ENCODE measurements at regions not wholly inside any gene's neighbourhood (a gene's known extent, or its start where the extent isn't known, plus 50 kb on each side); places are given as distances from the start of the nearest gene placed in this dataset.

DNA sequence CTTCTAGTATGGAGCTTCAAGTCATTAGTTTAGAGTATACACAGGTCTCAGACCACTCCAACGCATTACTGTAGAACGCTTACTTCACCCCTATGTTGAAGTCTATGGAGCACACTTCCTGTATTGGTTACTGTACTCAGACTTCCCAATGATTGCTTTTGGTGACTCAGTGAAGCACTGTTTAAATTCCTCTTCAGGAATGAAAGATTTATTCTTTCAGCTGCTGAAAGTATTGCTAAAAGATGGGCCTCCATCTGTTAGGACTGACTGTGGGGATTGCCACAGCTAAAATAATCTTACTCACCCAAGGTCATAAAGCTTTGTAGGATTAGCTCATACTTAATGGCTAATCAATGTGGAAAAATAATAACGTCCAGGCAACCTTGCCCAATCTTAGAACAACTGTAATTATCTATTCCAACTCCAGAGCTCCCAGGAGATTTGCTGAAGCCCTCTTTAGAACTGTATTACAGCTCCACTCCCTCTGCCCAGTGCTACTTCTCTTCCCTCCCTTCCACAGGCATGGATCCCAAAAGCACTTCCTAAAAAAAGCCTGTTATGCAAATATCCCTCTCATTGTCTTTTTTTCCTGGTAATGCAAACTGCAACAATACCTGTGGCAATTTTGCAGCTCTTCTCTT lies 281.9 kb upstream of the HS3ST1 start:
- Histone ChIP-seq H3K4me1 (ENCODE audit: control insufficient read depth, insufficient read depth, low read length, poor library complexity, severe bottlenecking) (no peaks in the 10 kb centered on the region), H3K27ac (ENCODE audit: low read depth, low read length, severe bottlenecking) (no peak overlapping the region), H3K9me3 (ENCODE audit: control insufficient read depth, low read length) (no peaks in the 10 kb centered on the region), H3K4me3 (ENCODE audit: extremely low read depth, insufficient read depth, low read length, poor library complexity, severe bottlenecking) (no peak overlapping the region), H3K36me3 (ENCODE audit: control insufficient read depth, insufficient read depth, low read length) (no peaks in the 10 kb centered on the region)
- 87 to 100% methylated on average over 2 to 3 of the region's 3 CpGs for WGBS, 2 experiments (ENCODE audit: insufficient coverage in 2 of 2)

DNA sequence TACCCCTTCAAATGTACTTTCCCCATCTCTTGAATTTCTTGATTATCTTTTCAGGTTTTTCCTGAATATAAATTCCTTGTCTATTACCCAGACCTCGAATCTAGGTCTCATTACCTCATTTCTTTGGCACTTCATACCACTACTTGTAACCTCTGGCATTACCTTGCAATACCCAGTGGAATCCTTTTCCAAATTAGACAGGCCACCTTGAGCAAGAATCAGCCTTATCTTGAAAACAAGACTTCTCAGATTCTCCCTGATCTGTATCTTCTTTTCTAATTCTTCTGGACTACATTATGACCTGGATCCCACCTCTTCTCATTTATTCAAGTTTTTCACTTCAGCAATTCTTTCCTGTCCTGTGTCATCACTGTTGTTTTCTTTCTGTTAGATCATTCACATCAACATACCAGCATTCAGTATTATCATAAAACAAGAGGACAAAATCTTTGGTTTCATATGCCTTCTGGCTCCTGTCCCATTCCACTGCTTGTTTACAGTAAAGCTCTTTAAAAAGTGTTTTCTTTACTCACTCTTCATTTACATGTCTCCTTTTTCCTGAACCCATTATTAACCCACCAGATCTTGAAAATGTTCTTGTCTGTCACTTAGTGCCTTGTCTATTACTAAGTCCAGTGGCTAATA lies 275.6 kb upstream of the HS3ST1 start:
- Histone ChIP-seq H3K4me3 (ENCODE audit: extremely low read depth, insufficient read depth, low read length, poor library complexity, severe bottlenecking) (no peak overlapping the region), H3K9me3 (ENCODE audit: control insufficient read depth, low read length) (no peaks in the 10 kb centered on the region), H3K36me3 (ENCODE audit: control insufficient read depth, insufficient read depth, low read length) (no peaks in the 10 kb centered on the region), H3K4me1 (ENCODE audit: control insufficient read depth, insufficient read depth, low read length, poor library complexity, severe bottlenecking) (peaks cover 4% of the 10 kb centered on the region), H3K27ac (ENCODE audit: low read depth, low read length, severe bottlenecking) (no peak overlapping the region)
- 78 to 100% methylated on average over 1 of the region's 1 CpG for WGBS, 2 experiments (ENCODE audit: insufficient coverage in 2 of 2)

DNA sequence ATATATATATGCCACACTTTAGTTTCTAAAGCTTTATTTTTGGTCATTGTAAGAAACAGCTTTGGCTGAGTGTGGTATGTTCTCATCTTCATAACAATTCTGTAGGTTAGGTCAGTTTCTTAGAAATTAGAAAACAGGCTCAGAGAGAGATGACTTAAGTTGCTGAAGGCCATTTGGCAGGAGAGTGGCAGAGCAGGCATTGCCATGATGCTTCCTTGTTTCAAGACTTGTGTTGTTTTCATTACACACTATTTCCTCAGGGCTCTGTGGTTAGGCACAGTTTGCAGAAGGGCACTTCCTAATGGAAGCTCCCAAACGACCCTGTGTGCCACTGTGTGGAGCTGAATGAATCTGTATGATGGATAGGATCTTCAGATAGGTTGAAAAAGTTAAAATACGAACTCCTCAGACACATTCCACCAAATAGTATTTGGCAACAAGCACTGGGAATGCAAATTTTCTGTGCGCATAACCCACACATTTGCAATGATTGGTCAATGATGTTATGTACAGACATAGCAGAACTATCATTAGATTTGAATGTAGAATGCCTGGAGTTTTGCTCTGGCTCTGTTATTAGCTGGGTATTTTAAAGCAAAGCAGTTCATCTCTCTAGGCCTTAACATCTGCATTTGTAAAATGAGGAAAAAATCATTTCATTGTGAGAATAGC lies 274.3 kb upstream of the HS3ST1 start:
- H3K27ac ChIP-seq (ENCODE audit: low read depth, low read length, severe bottlenecking), result no peak overlapping the region
- no CpG with 5 or more reads among the region's 3 CpGs for WGBS, 2 experiments (ENCODE audit: insufficient coverage in 2 of 2)
- no peak overlapping the region for H3K4me3 ChIP-seq (ENCODE audit: extremely low read depth, insufficient read depth, low read length, poor library complexity, severe bottlenecking)

DNA sequence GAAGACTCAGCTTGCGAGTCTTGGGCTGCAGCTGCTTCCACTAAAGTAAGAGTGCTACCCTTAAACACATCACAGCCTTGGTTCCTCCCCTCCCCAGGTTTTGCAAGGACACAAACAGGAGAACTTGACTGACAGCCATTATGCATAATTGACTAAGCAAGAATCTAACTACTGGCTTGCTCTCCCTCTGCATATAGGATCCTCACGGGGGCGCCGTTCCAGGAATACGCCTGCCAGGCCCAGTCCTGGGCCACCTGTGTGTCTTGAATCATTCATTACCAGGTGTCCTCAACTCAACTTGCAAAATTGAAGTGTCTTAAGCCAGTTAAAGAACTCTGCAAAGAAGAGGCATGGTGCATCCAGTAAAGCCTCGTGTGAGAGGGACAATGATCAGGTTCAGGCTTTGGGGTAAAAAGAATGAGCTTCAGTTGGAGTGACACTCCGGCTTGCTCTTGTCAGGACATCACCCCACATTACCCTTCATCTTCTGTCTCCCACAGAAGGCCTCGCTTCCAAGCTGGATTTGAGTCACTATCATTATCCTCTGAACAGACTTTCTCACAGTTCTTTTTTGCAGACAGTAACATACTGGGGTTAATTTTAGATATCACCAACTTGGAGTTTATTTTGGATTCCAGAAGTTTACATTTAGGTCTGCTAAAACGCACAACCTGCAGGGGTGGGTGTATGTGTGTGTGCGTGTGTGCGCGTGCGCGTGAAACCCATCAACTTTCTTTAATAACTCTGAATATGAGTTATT lies 273.5 kb upstream of the HS3ST1 start:
- H3K9me3 ChIP-seq (ENCODE audit: control insufficient read depth, low read length), result no peaks in the 10 kb centered on the region
- H3K27ac ChIP-seq (ENCODE audit: low read depth, low read length, severe bottlenecking), result no peak overlapping the region
- H3K4me3 ChIP-seq (ENCODE audit: extremely low read depth, insufficient read depth, low read length, poor library complexity, severe bottlenecking), result no peak overlapping the region
- 93 to 94% methylated on average over 6 of the region's 14 CpGs for WGBS, 2 experiments (ENCODE audit: insufficient coverage in 2 of 2)
- H3K36me3 ChIP-seq (ENCODE audit: control insufficient read depth, insufficient read depth, low read length), result no peaks in the 10 kb centered on the region
- peaks cover 10% of the 10 kb centered on the region for H3K4me1 ChIP-seq (ENCODE audit: control insufficient read depth, insufficient read depth, low read length, poor library complexity, severe bottlenecking)

More for the DNA sequence above, 274.3 kb upstream of the HS3ST1 start:
- Histone ChIP-seq H3K36me3 (ENCODE audit: control insufficient read depth, insufficient read depth, low read length) (no peaks in the 10 kb centered on the region), H3K9me3 (ENCODE audit: control insufficient read depth, low read length) (no peaks in the 10 kb centered on the region), H3K4me1 (ENCODE audit: control insufficient read depth, insufficient read depth, low read length, poor library complexity, severe bottlenecking) (peaks cover 10% of the 10 kb centered on the region)

DNA sequence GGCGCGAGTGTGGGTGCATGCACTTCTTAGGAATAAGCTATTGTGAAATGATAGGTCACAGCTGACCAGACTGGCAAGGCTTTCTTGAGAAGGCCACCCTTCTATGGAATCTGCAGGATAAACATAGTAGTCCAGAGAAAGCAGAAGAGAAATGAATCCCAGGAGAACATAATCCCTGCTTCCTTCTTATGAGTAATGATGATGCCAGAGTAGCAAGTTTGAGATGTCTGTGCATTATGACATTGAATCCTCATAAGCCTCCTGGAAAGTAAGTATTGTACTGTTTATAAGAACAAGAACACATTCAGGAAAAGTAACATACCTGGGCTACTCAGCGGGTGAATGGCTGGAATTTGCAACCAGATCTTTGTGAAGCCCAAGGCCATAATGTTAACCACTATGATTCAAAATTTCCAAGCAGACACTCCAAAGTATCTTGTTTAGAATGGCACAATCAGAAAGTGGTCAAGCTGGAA lies 272.1 kb upstream of the HS3ST1 start:
- Histone ChIP-seq H3K9me3 (ENCODE audit: control insufficient read depth, low read length) (no peaks in the 10 kb centered on the region), H3K4me1 (ENCODE audit: control insufficient read depth, insufficient read depth, low read length, poor library complexity, severe bottlenecking) (peaks cover 10% of the 10 kb centered on the region), H3K27ac (ENCODE audit: low read depth, low read length, severe bottlenecking) (no peak overlapping the region), H3K36me3 (ENCODE audit: control insufficient read depth, insufficient read depth, low read length) (no peaks in the 10 kb centered on the region), H3K4me3 (ENCODE audit: extremely low read depth, insufficient read depth, low read length, poor library complexity, severe bottlenecking) (no peak overlapping the region)
- 94 to 100% methylated on average over 2 to 3 of the region's 3 CpGs for WGBS, 2 experiments (ENCODE audit: insufficient coverage in 2 of 2)

DNA sequence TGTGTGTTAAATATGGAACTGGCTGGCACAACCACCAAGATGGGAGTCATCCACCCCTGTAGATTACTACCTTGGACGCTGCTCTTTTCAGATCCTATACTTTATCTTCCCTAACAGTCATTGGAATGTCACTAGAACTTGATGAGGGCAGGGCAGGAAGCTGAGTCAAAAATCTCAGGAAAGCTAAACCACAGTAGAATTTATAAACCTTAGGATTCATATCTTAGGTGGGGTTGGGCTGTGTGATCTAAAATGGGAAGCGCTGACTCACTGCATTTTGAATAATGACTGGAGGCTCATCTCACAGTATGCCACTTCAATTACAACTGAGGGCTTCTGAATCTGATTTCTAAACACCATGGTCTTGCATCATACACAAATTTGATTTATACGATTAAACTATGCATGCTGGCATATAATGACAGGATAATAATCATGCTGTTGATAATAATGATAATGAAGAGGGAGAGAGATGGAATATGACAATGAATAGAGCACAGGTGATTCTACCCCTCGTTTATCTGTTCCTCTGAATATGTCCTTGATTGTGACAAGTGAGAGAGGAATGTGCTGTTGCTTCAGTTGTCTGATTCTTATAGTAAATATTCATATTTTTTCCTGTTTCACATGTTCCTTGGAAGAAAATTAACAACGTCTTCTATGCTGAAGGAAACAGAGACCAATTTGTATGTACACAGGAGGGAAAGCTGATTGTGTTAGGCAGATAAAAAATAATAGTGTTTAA lies 270.3 kb upstream of the HS3ST1 start:
- H3K27ac ChIP-seq (ENCODE audit: low read depth, low read length, severe bottlenecking), result no peak overlapping the region

DNA sequence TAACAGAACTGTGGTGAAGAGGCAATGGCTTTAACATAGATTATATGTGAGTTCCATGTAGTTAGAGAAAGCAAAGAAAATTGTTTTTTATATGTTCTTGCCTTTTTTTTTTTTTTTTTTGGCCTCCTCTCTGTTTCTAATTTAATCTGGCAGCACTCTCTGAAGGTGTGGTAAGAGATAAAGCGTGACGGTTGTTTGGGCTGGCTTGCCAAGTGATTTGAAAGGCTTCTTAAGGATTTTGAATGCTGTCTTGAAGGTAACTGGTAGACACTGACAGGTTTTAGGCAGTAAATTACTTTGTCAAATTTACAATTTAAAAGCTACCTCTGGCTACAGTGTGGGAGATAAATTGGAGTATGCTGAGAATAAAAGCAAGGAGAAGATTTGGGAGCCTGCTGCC lies 269.3 kb upstream of the HS3ST1 start:
- 67% methylated on average over 2 of the region's 2 CpGs; no CpG with 5 or more reads in 1 of the 2 experiments for WGBS, 2 experiments (ENCODE audit: insufficient coverage in 2 of 2)
- no peak overlapping the region for H3K27ac ChIP-seq (ENCODE audit: low read depth, low read length, severe bottlenecking)
- no peaks in the 10 kb centered on the region for H3K36me3 ChIP-seq (ENCODE audit: control insufficient read depth, insufficient read depth, low read length)

More for the DNA sequence above, 270.3 kb upstream of the HS3ST1 start:
- Histone ChIP-seq H3K36me3 (ENCODE audit: control insufficient read depth, insufficient read depth, low read length) (no peaks in the 10 kb centered on the region), H3K9me3 (ENCODE audit: control insufficient read depth, low read length) (peaks cover 4% of the 10 kb centered on the region), H3K4me1 (ENCODE audit: control insufficient read depth, insufficient read depth, low read length, poor library complexity, severe bottlenecking) (peaks cover 10% of the 10 kb centered on the region), H3K4me3 (ENCODE audit: extremely low read depth, insufficient read depth, low read length, poor library complexity, severe bottlenecking) (no peak overlapping the region)
- 100% methylated on average over 2 of the region's 5 CpGs; no CpG with 5 or more reads in 1 of the 2 experiments for WGBS, 2 experiments (ENCODE audit: insufficient coverage in 2 of 2)

DNA sequence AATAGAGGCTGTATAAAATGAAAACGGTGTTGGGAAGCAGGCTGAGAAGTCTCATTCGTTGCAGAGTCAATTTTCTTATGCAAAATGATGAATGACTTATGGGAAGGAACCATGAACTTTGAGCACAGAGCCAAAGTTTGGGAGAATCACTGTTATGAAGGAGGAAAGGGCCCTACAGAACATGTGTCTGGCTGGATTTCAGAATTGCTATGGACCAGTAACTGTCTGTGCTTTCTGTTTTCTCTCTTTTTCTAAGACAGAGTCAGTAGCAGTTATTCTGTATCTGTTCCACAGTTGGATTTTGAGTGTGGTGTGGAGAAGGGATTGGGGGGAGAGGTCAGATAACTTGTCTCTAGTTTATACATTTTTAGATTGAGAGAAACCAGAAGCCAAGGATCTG lies 265.0 kb upstream of the HS3ST1 start:
- Histone ChIP-seq H3K36me3 (ENCODE audit: control insufficient read depth, insufficient read depth, low read length) (no peaks in the 10 kb centered on the region), H3K4me1 (ENCODE audit: control insufficient read depth, insufficient read depth, low read length, poor library complexity, severe bottlenecking) (no peaks in the 10 kb centered on the region), H3K27ac (ENCODE audit: low read depth, low read length, severe bottlenecking) (no peak overlapping the region), H3K4me3 (ENCODE audit: extremely low read depth, insufficient read depth, low read length, poor library complexity, severe bottlenecking) (no peak overlapping the region), H3K9me3 (ENCODE audit: control insufficient read depth, low read length) (peaks cover 9% of the 10 kb centered on the region)
- WGBS, 2 experiments (ENCODE audit: insufficient coverage in 2 of 2), result 71 to 82% methylated on average over 1 of the region's 2 CpGs

More for the DNA sequence above, 269.3 kb upstream of the HS3ST1 start:
- H3K4me1 ChIP-seq (ENCODE audit: control insufficient read depth, insufficient read depth, low read length, poor library complexity, severe bottlenecking), result peaks cover 10% of the 10 kb centered on the region
- peaks cover 9% of the 10 kb centered on the region for H3K9me3 ChIP-seq (ENCODE audit: control insufficient read depth, low read length)
- no peak overlapping the region for H3K4me3 ChIP-seq (ENCODE audit: extremely low read depth, insufficient read depth, low read length, poor library complexity, severe bottlenecking)

DNA sequence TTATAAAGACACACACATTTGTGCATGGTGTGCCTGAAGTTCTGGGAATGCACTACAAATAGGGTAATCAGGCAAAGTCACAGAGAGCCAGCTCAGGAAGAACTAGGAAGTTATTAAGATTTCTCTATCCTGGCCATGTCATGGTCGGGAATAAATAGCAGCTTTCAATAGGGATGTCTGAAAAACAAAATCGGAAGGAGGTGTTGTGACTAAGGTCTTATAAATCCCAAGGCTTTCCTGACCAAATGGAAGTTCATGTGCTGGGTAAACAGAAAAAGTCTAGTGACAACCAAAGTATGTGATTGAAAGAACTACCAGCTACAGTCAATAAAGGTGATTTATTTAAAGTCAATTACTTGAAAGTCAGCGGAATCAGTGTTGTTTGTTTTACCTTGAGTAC lies 262.5 kb upstream of the HS3ST1 start:
- H3K9me3 ChIP-seq (ENCODE audit: control insufficient read depth, low read length), result peaks cover 9% of the 10 kb centered on the region
- 88 to 97% methylated on average over 2 of the region's 3 CpGs for WGBS, 2 experiments (ENCODE audit: insufficient coverage in 2 of 2)

DNA sequence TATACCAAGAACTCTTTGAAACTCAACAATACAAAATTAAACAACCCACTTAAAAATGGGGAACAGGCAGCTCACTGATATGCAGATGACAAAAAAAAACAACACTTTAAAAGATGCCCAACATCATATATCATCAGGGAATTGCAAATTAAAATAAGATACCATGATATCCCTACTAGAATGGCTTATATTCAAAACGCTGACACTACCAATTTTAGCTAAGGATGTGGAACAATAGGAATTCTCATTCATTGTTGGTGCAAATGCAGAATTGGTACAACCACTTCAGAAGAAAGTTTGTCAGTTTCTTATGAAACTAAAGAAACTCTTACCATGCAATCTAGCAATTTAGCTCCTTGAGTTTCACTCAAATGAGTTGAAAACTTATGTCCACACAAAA lies 259.0 kb upstream of the HS3ST1 start:
- H3K4me3 ChIP-seq (ENCODE audit: extremely low read depth, insufficient read depth, low read length, poor library complexity, severe bottlenecking), result no peak overlapping the region
- H3K9me3 ChIP-seq (ENCODE audit: control insufficient read depth, low read length), result no peaks in the 10 kb centered on the region
- no peak overlapping the region for H3K27ac ChIP-seq (ENCODE audit: low read depth, low read length, severe bottlenecking)
- H3K4me1 ChIP-seq (ENCODE audit: control insufficient read depth, insufficient read depth, low read length, poor library complexity, severe bottlenecking), result no peaks in the 10 kb centered on the region
- no peaks in the 10 kb centered on the region for H3K36me3 ChIP-seq (ENCODE audit: control insufficient read depth, insufficient read depth, low read length)
- no CpG with 5 or more reads among the region's 1 CpG for WGBS, 2 experiments (ENCODE audit: insufficient coverage in 2 of 2)

More for the DNA sequence above, 262.5 kb upstream of the HS3ST1 start:
- Histone ChIP-seq H3K4me1 (ENCODE audit: control insufficient read depth, insufficient read depth, low read length, poor library complexity, severe bottlenecking) (no peaks in the 10 kb centered on the region), H3K4me3 (ENCODE audit: extremely low read depth, insufficient read depth, low read length, poor library complexity, severe bottlenecking) (no peak overlapping the region), H3K27ac (ENCODE audit: low read depth, low read length, severe bottlenecking) (no peak overlapping the region), H3K36me3 (ENCODE audit: control insufficient read depth, insufficient read depth, low read length) (no peaks in the 10 kb centered on the region)
